HG02610 (cell line): ENCODE measurements at regions not wholly inside any gene's neighbourhood (a gene's known extent, or its start where the extent isn't known, plus 50 kb on each side); places are given as distances from the start of the nearest gene placed in this dataset.
"Not testable (repeated sequence)": the region's sequence is repeated elsewhere in the genome, so short reads cannot be mapped to it uniquely, and the experiment has no call there.

Source experiments
- ATAC-seq: cut with Tn5 transposase; IDR thresholded peaks from one replicate; pipeline ENCODE4 v1.9.1; 2021; ENCODE audit warnings: mild to moderate bottlenecking, moderate library complexity; ENCODE audit not compliant: unreplicated experiment

DNA sequence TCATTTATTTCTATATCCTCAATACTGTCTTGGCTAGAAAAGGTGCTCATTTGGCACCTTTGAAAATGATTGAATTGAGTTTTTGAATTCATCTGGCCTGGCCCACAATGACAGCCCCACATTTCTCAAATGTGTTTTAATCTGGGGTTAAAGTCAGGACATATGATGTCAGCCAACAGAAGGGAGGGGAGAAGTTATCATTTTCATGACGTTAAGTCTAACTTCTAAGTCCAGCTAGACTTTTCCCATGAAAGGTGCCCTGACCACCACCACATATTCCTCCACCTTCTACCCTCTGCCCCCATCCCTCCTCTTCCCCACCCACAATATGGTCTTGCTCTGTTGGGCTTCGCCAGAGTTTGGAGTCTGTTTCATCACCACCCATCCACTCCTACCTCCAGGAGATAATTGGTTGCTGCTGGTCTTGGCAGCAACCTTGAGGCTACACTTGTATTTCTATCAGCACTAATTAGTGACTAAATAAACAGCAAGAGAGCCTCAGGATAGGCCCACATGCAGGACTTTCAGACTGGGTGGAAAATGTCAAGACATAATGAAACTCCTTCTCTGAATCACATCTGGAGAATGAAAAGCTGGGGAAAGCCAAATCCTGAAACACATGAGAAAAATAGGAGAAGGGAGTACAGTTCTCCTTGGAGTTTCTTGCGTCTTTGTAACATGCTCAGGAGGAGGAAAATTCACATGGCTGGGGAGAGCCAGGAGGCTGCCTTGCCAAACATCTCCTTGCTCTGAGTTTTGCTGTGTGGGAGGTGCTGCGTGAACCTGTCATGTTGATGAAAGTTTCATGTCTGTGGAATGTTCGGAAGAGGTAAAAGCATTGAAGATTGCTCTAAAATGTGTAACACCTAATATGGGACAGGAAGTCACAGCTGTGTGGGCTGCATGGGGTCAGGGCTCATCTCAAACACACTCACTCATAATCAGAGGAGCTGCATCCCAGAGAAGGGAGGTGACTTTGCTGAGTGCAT lies 544.7 kb upstream of the KLF4 start:
- ATAC-seq: no peak

DNA sequence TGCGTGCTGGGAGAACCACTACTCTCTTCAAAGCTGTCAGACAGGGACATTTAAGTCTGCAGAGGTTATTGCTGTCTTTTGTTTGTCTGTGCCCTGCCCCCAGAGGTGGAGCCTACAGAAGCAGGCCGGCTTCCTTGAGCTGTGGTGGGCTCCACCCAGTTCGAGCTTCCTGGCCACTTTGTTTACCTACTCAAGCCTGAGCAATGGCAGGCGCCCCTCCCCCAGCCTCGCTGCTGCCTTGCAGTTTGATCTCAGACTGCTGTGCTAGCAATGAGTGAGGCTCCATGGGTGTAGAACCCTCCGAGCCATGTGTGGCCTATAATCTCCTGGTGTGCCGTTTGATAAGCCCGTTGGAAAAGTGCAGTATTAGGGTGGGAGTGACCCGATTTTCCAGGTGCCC lies 542.5 kb upstream of the KLF4 start:
- ATAC-seq: not testable (repeated sequence)

DNA sequence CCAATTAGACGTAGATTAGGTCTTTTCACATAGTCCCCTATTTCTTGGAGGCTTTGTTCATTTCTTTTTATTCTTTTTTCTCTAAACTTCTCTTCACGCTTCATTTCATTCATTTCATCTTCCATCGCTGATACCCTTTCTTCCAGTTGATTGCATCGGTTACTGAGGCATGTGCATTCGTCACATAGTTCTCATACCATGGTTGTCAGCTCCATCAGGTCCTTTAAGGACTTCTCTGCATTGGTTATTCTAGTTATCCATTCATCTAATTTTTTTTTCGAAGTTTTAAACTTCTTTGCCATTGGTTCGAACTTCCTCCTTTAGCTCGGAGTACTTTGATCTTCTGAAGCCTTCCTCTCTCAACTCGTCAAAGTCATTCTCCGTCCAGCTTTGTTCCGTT lies 541.7 kb upstream of the KLF4 start:
- not testable (repeated sequence) for ATAC-seq

DNA sequence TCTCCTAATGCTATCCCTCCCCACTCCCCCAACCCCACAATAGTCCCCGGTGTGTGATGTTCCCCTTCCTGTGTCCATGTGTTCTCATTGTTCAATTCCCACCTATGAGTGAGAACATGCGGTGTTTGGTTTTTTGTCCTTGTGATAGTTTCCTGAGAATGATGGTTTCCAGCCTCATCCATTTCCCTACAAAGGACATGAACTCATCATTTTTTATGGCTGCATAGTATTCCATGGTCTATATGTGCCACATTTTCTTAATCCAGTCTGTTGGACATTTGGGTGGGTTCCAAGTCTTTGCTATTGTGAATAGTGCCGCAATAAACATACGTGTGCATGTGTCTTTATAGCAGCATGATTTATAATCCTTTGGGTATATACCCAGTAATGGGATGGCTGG lies 537.1 kb upstream of the KLF4 start:
- ATAC-seq: not testable (repeated sequence)

DNA sequence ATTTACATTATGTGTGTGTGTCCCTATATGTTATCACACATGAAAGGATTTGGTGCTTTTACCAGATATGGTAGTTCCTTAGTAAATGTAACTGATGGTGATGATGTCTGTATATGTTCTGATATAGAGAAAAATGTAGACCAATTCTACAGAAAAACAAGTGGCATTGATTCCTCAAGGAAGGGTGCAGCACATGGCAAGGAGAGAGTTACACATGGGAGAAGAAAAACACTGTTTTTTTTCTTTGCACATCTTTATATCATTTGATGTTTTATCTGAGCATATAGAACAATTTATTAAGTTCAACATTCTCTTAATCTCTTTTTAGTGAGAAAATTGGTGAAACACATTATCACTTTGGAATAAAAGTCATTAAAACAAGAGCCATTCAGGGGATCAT lies 535.0 kb upstream of the KLF4 start:
- ATAC-seq: no peak

DNA sequence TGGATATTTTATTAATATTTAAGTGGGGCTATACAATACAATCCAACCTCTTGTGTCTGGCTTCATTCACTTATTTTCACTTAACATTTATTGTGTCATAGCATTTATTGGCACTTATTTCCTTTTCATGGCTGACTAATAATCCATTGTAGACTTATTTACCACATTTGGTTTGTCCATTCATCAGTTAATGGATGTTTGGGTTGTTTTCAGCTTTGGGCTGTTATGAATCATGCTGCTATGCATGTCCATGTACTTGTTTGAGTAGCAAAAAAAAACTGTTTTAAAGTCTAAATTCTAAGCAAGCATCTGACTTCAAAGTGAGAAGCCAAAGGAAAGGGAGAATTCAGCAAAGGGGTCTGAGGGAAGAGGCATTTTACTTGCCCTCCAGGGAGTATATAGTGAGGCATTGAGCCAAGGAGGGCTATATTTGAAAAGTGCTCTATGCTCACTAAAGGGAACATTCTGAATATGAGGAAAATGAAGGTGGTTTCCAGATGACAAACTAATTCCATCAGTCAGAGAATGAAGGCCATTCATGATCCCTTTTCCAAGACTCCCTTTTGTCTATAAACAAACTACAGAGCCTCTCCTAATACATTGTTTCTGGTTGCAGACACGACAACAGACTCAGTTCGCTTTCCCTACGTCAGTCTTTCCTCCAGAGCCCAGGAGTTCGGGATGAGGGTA lies 532.8 kb upstream of the KLF4 start:
- ATAC-seq: no peak

DNA sequence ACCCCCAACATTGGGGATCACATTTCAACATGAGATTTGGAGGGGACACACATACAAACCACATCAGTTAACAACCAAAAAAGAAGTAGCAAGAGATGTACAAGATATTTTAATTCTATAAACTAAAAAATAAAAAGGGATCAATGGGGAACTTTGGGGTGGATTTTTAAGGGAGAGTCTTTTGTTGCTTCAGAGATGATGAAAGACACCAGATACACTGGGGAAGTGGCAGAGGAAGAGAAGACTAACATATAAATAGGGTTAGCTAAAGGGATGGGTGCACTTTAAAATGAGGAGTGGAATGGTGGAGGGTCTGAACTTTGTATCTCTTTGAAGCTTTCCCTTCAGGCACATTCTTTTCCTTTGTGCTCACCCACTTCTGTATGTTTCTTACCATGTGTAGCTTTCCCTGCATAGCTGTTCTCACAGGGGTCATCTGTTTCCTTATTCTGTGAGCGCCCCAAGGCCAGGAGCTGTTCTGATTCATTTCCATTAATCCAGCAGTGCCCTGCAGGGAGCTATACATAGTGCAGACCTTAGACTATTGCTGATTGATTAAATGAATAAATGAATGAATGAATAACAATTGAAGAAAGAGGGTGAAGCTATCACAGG lies 531.6 kb upstream of the KLF4 start:
- no peak for ATAC-seq

DNA sequence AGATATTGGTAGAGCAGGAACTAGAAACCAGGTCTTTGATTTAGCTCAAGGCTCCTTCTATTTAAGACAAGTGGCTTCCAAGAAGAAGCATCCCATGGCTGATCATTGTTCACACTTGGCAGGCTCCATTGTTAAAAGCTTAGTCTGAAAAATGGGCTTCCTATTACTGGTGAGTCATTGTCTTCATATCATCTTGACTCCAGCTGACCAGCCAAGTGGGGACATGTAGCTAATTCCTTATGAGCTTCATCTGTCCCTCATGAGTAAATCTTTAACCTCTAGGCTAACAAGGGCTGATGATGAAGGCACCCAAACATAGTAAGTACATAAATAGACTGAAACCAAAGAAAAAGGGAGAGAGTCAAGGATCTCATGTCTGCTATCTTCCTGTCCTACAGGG lies 530.3 kb upstream of the KLF4 start:
- no peak for ATAC-seq

DNA sequence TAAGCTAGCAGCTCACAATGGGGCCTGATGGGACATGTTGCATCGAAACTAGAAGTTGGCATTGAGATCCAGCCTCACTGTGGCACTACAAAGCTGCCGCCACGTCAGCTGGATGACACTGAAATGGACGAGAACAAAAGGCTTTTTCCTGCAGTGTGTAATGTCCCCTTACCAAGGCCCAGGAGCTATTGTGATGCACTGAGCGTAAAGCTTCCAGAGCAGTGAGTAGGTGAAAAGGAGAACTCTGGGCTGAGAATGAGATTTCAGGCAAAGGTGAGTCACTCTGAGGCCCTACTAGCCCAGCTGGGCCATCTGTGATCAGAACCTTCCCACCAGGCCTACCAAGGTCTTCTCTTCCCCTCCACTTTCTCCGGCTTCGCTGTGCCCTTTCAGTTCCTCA lies 528.1 kb upstream of the KLF4 start:
- ATAC-seq: no peak

DNA sequence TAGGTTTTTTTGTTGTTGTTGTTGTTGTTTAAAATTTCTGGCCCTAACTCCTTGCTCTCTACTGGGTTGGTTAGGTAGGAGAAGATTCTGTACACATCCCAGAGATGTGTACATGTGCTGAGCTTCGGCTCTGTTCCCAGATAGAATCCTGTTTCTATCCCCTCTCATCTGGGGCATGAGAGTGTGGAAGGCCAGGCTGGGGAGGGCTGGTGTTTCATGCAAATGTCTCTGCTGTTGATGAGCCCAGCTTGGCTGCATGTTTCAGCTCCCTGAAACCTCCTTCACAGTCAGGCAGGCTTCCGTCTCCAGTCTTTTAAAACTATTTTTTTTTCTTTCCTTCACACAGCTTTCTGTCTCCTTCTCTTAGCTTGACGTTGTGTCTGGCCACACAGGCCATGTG lies 526.9 kb upstream of the KLF4 start:
- no peak for ATAC-seq

DNA sequence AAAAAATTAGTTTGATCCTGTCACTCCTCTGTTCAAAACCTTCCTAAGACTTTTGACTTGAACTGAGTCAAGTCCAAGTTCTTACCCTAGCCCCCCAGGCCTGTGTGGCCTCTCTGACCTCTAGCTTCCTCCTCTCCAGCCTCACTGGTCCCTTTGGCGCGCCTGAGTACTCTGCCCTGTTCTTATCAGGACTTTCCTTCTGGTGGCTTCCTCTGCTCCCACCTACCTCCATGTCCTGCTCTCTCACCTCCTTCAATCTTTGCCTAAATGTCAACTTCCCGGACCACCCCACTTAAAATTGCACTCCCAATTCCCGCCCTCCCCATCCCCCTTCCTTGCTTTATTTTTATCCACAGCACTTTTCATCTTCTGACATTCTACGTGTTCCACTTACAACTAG lies 526.1 kb upstream of the KLF4 start:
- ATAC-seq: no peak

DNA sequence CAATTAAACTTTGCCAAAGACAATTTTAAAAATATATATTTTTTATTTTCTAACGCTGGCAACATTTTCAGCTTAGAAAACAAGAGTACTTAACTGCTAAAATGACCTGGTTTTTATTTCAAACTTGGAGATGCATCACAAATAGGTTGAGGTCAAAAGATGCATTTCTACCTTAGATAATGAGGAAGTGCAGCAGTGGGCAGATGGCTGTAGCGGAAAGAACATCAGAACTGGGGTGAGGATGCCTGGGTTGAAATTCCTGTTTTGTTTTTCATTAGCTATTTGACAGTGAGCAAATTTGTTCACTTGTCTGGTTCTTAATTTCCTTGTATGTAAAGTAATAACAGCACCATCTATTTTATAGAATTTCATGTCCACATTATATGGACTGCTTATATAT lies 524.8 kb upstream of the KLF4 start:
- no peak for ATAC-seq

DNA sequence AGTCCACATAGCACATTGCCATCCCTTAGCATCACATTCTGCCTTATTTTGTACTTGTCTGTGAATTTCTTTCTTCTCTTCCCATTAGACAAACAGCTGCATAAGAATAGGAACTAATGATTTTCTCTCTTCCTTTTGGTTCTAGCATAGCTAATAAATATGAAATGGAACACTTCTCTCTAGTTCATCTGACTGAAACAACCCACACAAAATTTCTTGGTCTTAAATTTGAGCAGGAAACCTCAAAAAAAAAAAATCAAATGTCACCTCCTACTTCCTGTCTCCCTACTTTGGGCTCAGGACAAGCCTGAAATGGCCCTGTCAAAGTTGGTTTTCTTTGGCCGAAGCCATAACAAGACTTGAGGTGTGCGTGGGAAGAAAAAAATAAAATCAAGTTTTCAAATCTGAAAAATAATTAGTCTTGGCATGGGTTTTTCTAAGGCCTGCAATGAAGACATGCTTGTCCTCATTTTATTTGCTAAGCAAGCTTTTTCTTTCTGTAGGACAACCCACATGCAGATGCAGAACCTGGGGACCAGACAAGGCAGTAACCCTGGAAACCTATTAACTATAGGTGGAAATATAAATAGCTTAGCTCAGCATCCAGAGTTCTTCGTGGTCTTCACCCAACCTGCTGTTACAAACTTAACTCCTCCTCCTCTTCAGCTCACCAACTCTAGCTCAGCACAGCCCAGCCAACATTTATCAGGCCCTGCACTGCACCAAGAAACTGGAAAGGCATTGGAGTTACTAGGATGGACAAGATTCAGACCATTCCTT lies 523.5 kb upstream of the KLF4 start:
- no peak for ATAC-seq

DNA sequence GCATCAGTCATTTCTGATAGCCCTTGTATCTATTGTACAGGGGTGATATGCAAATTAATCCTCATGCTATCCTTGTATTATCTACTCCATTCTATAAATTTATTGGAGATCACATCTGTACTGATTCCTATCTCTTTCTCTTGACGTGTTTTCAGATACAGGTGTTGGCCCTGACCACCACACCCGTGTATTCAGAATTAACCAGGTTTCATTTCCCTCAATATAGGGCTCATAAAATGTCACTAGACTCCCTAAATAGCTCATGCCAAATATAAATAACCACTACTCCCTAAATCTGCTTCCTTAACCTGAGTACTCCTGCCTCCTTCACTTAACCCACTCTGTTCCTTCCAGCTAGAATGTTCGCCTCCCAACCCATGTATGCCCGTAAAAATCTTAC lies 522.8 kb upstream of the KLF4 start:
- no peak for ATAC-seq

DNA sequence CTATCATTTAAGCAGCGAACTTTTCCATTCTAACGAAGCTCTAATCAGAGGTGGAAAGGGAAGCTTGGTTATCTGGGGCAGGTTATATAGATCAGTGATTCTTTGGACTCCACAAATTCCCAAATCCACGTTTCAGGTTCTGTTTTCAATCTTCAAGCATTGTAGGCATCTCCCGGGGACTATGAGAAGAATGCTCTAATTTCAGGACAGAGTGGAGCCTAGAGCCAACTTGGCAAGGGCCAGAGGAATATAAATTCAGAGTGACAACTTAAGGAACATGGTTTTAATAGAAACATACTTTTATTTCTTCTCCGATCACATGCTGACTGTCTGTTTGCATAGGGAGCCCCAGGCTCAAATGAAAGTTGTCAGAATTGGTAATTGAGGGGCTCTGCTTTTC lies 514.0 kb upstream of the KLF4 start:
- no peak for ATAC-seq

DNA sequence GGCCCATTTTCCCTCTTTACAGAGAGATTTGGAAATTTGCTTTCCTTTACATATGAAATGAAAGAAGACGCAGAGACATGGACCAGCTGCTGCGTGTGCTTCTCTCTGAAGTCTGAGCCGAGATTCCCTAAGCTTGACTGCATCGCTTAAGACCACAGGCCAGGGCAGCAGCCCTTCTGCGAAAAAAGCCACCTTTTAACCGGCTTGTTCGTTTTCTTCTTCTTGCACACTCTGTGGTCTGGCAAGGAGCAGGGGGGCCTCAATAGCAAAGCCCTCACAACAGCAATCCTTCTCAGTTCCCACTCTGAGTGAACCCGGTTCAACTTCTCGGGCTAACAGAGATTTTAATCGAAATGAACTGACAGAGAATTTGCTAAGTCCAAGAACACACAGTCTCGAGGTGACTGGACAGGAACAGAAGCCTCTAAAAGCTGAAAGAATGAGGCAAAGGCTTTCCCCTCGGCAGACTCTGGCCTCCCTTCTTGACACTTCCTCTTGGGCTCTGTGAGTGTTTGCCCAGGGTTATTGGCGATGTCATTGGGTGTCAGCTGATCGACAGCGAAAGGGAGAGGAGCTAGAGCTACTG lies 512.9 kb upstream of the KLF4 start:
- no peak for ATAC-seq

DNA sequence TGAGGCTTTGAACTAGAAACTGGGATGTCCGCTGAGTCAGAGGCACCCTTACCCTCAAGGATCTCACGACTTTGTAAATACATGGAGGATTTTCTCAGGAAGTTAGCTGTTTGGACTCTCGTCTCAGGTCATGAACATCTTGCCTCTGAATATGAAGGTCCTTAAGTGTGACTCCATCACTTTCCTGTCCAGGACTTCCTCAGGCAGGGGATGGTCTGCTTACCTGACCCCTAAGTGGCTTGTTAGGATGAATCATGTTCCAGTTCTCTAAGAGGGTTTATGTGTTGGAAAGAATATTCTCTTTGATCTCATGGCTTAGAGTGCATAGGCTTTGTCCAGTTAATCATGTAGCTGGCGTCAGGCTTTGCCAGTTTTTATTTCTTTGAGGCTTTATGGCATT lies 511.7 kb upstream of the KLF4 start:
- ATAC-seq: no peak

DNA sequence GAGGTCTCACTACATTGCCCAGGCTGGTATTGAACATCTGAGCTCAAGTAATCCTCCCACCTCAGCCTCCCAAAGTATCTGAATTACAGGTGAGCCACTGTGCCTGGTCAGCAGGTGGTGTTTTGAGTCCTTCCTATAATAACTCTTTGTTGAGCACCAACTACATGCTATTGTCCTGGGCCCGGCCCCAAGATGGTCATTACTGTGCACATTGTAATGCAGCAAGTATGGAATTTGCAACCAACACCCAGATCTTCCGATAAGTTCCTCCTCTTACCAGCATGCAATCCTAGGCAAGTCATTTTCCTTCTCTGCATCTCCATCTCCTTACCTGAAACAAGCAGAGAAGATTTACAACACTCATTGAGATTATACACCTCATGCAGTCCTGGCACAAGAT lies 510.3 kb upstream of the KLF4 start:
- ATAC-seq: no peak

DNA sequence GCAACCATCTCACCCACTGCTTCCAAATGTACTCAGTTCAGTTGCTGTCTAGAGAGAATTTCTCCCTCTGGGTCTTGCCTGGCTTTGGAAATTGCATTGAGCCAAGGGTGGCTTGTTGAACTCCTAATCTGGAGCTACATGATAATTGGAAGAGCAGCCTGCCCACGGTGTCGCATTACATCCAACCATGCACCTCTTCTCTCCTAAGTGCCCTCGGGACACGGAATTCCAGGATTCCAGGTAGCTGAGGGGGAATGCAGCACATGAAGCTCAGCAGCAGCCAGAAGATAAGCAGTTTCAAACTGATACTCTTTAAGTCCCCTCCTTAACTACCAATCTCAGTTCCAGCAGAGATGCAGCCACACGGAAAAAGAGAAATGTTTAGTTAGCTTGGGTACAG lies 509.4 kb upstream of the KLF4 start:
- ATAC-seq: no peak

DNA sequence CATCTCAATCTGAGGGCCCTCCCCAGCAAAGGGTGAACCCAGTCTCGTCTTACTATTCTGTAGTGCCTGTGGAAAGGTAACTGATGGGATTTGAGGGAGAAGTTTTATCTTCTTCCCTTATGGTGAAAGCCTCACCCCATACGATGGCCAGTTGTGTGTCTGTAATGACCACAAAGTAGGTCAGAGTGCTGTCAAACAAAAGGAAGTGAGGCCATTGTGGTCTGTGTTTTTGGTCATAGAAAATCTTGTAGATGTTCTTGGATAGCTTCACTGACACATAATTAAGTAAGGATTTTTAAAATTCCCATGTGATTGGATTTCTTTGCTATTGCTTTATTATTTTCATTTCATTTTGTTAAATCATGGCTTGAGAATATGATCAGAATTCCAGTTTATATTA lies 505.1 kb upstream of the KLF4 start:
- no peak for ATAC-seq

DNA sequence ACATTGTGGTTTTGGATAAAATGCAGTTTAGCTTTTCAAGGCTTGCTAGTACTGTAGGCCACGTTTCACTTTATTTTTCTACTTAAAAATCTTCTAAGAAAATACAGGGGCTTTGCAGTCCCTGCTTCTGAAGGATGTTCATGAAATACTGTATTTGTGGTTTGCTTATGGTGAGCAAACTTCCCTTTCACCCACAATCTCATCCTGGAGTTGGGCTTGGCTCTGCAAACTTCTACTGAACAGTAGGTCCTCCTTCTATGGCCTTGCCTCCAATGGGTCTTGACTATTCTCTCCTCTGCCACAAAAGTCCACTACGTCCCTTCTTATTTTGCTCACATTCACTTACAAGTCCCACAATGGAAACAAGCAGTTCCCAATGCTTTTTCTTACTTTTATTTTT lies 502.7 kb upstream of the KLF4 start:
- ATAC-seq: no peak
